HG02798 (cell line): ENCODE measurements at regions not wholly inside any gene's neighbourhood (a gene's known extent, or its start where the extent isn't known, plus 50 kb on each side); places are given as distances from the start of the nearest gene placed in this dataset.
"Not testable (repeated sequence)": the region's sequence is repeated elsewhere in the genome, so short reads cannot be mapped to it uniquely, and the experiment has no call there.

Source experiments
- ATAC-seq: cut with Tn5 transposase; IDR thresholded peaks from one replicate; pipeline ENCODE4 v1.9.1; 2021; ENCODE audit warnings: mild to moderate bottlenecking; ENCODE audit not compliant: unreplicated experiment, poor library complexity

- peak; percentile 71 for ATAC-seq
Observed at GRCh38 chr9:110128664-110129329, 79.2 kb downstream of the C9orf152 start.

DNA sequence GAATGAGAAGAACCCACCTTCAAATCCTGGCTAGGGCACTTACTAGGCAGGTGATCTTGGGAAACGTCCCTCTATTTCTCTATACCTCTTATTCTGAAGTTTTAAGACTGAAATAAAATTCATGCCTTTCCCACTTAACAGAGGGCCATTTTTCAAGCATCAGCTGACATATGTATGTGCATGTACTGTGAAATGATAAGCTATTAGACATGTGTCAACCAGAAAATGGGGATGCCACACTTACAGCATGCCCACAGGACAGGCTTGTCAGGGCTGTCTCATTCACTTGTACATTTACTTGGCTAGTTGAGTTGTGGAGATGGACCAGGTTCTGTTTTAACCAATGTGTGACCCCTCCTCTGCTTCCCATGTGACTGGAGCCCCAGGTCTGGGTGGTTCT lies 78.5 kb downstream of the C9orf152 start:
- ATAC-seq, result no peak

DNA sequence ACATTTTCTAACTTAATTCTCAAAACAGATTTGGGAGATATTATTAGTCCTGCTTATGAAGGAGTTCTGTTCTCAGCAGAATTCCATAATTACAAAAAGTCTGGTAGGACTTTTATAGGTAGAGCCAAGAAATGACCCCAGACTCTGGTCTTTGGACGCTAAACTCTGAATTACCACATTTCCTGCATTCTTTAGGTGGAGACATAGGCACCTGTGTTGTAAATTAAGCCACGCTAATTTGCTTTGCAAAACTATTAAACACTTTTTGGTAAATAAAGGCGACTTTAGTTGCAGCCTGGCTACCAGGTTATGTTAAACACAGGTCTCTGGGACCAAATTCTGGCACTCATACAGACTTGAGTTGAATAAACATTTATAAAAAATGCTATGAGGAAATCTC lies 77.7 kb downstream of the C9orf152 start:
- ATAC-seq, result no peak

DNA sequence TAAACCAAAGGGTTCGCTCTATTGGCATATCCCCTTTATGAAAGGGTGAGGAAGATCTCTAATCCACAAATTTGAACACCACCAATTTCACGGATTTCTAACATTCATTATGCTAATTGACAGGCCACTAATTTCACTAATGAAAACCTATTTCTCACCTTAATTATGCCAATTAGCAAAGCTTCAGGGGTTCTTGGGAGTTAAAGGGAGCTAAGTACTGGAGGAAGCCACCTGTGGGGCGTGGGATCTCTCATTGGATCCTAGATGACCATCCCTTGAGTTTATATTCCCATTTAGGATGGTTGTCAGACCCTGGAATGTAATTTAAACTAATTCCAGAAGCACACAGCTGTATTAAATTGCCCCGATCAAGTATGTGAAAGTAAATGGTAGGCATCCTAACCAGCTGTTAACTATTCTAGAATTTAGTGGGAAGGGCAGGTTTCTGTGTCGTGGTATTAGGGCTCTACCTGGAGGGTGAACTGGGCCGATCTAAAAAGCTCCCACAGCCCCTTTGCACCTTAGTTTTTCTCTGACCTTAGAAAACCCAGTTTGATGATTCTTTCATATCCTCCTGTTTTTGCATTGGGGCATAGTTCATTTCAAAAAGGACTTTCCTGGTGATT lies 77.1 kb downstream of the C9orf152 start:
- ATAC-seq, result no peak

DNA sequence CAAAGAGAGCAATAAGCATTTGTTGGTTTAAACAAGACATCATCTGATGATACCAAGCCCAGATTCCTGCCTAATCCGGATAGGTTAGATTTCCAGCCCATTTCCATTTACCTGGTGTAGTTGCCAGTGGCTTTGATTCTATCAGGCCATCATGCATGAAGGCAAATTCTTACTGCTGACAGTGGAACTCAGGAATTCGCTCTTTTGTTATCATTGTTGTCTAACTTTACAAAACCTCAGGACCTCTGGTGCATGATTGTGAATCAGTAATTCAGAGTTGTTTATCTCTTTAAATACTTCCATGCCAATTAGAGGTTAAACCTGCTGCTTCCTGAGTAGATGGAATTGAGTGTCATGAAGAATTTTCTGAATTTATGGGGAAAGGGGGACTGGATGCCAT lies 76.5 kb downstream of the C9orf152 start:
- ATAC-seq, result no peak

DNA sequence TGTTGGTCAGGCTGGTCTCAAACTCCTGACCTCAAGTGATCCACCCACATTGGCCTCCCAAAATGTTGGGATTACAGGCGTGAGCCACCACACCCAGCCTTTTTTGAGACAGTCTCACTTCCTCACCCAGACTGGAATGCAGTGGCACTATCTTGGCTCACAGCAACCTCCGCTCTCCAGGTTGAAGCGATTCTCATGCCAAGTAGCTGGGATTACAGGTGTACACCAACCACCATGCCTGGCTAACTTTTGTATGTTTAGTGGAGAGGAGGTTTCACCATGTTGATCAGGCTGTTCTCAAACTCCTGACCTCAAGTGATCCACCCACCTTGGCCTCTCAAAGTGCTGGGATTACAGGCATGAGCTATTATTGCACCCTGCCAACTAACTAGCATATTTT lies 75.4 kb downstream of the C9orf152 start:
- not testable (repeated sequence) for ATAC-seq

GRCh38 chr9:110133059-110133458 lies 74.9 kb downstream of the C9orf152 start:
- ATAC-seq, result no peak

DNA sequence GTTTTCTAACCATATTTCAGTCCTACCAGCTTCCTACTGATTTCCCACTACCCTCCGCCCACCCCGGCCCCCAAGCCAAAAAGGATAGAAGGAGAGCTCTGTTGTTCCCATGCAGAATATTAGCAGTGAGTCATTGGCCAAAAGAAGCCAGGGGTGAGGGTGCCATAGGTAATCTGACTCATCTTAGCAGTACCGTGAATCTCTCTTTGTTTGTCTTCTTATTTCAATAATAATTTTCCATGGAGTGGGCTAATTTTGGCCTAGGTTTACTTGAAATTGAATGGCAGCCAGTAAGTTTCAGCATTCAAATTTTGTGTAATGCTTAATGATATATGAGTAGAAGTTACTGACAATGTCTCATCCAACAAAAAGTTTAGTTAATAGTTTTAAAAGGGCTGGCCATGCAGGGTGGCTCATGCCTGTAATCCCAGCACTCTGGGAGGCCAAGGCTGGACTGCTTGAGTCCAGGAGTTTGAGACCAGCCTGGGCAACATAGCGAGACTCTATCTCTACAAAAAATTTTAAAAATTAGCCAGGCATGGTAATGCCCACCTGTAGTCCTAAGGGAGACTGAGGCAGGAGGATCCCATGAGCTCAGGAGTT lies 74.2 kb downstream of the C9orf152 start:
- no peak for ATAC-seq

DNA sequence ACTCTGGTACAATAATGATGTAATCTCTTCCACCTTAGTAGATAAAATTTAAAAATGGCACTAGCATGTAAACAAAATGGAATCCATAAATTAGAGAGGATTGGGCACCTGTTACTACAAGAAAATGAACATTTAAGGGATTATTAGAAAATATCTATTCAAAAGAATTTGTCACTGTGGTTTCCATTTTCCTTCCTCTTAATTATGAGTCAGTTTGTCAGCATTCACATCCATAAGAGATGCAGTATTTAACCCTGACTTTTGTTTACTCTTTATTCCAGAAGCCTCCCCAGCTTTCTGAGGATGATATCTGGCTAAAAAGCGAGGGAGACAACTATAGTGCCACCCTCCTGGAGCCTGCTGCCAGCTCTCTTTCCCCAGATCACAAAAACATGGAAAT lies 72.1 kb downstream of the C9orf152 start:
- no peak for ATAC-seq

DNA sequence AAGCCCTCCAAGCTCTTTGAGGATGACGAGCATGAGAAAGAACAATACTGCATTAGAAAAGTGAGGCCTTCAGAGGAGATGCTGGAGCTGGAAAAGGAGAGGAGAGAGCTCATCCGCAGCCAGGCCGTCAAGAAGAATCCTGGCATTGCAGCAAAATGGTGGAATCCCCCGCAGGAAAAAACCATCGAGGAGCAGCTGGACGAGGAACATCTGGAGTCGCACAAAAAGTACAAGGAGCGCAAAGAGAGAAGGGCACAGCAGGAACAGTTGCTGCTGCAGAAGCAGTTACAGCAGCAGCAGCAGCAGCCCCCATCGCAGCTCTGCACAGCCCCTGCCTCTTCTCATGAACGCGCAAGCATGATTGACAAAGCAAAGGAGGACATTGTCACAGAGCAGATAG lies 71.2 kb downstream of the C9orf152 start:
- ATAC-seq, result no peak

- no peak for ATAC-seq
Observed at GRCh38 chr9:110140276-110140675, 67.7 kb downstream of the C9orf152 start.

DNA sequence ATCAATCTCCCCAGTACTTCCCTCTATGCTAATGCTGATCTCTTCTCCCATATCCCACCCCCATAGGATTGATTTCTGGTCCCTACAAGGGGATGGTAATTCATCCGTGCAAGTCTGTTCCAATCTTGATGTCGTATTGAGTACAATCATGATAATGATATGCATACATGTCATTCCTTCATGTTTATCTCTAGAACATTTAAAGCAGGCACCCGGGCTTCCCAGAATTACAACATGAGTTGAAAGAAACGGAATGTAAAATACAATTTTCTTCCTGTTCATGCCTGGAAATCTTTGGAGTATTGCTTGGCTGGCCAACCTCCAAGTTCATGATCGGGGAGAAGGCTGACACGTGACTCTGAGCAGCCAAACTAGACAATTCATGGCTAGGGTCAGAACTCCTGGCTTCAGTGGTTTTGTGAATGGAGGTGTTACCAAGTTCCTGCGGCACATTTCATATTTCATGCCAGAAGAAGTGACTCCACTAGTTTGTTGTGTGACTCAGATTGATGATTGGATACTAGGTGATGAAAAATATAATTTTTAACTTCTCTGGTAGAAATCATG lies 66.6 kb downstream of the C9orf152 start:
- no peak for ATAC-seq

- no peak for ATAC-seq
Observed at GRCh38 chr9:110142253-110142652, 65.7 kb downstream of the C9orf152 start.

GRCh38 chr9:110142868-110143481 lies 65.0 kb downstream of the C9orf152 start:
- ATAC-seq, result no peak

- peak; percentile 49 for ATAC-seq
Observed at GRCh38 chr9:110143485-110143884, 64.5 kb downstream of the C9orf152 start.

DNA sequence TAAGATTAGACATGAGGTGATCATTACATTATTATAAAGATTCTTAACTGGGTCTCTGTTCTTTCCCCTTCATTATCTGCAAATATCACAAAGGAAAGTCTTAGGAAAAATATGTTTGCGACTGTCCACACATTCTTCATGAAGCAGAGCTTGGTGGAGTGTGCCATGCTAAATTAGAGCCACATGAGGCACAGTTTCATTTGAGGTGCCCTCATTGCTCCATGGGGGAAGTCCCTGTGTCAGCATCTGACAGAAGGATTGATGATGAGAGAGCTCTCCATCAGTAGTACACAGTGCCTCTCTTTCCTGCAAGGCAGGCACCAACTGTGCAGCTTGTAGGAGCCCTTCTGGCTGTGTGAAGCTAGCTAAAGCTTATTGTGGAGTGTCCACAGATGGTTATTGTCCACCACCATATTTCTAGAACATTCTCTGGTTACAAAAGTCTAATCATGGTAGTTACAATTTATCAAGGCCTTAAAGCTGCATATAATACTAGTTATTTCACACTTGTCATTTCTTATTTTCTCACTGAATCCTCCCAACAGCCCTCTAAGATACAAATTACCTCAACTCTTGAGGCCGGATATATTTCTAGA lies 63.9 kb downstream of the C9orf152 start:
- peak; percentile 63 for ATAC-seq

- ATAC-seq, result no peak
Observed at GRCh38 chr9:110146373-110146772, 61.6 kb downstream of the C9orf152 start.

DNA sequence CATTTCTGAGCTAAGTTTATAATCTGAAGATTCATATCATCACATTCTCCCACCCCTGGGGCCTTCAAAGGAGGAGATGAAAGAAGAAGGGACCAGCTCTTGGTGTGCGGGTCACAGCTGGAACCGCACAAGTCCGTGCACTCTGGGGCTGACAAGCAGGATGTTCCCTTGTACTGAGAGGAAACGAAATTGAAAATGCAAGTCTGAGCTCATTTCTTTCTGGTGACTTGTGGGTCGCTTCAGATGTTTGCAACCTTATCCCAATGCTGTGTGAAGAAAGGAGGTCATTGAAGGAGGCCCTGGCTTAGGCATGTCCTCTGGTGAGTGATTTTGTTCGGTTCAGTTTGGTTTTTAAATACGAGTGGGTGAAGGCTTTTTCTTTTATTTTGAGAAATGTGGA lies 59.6 kb downstream of the C9orf152 start:
- peak; percentile 79 for ATAC-seq

GRCh38 chr9:110148891-110149290 lies 59.1 kb downstream of the C9orf152 start:
- ATAC-seq, result no peak
